Fibroblast of skin of scalp (primary cell): ENCODE measurements at regions not wholly inside any gene's neighbourhood (a gene's known extent, or its start where the extent isn't known, plus 50 kb on each side); places are given as distances from the start of the nearest gene placed in this dataset.

ENCODE experiments used
- DNase-seq: peaks from one replicate; pipeline ENCODE4 v3.0.0-alpha.2; 2013

DNA sequence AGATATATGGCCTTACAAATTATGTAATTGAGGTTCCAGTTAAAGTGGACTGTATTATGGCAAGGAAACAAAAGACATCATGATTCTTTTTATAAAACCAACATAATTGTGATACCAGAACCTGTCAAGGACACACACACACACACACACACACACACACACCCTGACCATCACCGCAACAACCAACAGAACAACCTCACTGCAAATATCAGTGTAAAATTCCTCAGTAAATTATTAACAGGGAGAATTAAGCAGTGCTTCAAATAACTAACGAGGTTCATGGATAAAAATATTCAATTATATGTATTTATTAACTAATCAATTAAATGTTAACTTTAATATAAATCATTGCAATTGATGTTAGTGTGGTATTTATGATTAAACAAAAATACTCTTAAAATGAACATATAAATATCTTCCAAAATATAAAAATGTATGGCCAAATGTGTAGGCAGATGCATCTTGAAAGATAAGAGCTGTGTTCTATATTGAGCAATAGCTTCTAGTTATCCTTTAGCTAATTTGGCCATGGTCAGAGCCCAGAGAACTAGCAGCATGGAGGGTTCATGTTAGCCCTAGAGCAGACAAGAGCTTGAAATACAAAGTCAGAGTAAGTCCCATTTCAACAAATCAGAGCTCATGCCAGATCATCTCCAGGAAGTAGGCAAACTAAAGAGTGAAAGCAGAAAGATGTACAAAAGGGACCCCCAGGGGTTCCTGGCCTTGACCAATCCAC lies 280.5 kb upstream of the ADAMTS16 start:
- no peak for DNase-seq

DNA sequence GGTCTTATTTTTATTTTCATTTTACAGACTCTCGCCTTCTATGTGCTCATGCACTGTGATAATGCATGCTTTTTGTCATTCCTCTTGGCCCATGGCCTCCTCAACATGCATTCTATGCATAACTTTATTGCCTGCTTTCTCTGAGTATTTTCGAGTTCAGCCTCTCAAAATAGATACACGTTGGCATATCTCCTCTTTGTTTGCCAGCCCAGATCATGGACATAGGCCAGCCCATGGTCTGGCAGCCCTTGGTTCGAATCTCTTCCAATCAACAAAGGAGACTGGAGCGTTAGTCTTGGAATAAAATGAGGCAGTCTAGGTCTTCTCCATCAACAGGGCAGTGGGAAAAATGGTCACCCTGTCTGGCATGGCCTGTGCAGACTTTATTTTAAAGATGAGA lies 279.5 kb upstream of the ADAMTS16 start:
- no peak for DNase-seq

DNA sequence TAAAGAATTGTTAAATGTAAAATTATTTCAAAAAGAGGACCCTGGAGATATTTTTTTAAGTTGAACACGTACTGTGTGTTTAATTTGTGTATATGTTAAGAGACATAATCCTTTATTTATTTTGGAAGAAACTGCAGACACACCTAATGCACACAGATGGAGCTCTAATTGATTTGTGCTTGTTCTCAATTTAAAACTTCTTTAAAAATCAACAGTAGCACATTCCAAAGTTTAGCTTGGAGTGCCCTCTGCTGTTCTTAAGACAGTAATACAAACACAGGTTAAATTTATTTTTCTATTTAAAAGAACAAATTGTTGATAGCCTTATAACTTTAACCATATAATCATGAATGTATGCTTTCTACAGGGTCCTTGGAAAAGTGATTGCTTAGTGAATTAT lies 277.6 kb upstream of the ADAMTS16 start:
- peak; percentile 47 for DNase-seq

DNA sequence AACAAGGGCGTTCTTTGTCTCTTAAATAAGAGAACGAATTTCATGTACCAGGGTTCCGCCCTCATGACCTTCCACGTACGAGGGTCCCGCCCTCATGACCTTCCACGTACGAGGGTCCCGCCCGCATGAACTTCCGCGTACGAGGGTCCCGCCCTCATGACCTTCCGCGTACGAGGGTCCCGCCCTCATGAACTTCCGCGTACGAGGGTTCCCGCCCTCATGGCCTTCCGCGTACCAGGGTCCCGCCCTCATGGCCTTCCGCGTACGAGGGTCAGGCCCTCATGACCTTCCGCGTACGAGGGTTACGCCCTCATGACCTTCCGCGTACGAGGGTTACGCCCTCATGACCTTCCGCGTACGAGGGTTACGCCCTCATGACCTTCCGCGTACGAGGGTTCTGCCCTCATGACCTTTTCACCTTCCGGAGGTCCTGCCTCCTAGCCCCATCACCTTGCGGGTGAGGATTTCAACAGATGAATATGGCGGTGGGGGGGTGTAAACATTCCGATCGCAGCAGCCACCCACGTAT lies 273.9 kb upstream of the ADAMTS16 start:
- no peak for DNase-seq

DNA sequence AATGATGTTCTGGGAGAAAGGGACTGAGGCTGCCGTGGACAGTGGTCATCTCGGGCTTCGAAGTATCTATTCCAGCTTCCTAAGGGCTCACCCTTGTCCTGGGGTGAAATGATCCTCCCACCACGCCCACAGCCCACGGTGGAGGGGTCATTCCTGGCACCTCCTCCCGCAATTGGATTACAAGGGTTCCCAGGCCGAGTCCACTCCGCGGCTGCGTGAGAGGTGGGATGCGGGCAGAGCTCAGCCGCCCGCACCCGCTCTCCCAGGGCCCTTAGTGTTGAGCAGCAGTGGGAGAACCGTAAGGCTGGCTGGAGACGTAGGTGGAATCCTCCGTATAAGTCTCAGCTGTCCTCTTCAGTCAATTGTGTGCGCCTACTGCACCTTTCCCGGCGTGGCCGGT lies 273.3 kb upstream of the ADAMTS16 start:
- DNase-seq = no peak

DNA sequence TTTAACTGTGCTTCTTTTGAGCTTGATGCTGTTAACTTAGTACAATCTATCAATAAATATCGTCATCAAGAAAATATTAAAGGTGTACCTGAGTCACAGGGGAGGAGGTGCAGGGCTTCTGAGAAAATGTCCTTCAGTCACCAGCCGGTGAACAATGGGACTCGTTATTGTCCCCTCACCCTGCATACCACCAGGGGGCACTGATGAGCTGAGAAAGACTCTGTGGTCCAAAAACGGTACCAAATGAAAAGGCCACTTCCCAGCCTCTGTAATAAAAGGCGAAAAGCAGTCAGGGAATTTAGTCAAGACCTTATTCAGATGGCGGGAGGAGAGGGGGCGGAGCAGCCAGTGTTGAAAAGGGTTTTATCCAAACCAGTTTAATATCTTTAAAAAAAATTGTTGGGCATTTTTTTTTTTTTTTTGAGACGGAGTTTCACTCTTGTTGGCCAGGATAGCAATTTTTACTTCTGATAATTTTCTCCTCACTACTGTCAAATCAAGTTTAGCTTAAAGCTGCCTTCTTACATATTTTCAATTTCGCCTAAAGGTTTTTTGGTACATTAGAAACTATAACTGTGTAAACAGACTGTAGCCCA lies 271.9 kb upstream of the ADAMTS16 start:
- peak; percentile 44 for DNase-seq

DNA sequence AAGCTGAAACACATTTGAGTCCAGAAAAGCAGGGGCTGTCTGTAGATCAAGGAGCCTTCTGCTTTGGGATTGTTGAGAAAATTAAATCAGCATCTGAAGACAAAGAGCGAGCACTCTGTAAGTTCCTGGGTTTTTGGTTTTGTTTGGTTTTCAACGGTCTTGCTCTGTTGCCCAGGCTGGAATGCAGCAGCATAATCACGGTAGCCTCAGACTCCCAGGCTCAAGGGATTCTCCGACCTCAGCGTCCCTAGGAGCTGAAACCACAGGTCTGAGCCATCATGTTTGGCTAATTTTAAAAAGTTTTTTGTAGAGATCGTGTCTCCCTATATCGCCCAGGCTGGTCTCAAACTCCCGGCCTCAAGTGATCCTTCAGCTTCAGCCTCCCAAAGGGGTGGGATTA lies 266.5 kb upstream of the ADAMTS16 start:
- DNase-seq = no peak

DNA sequence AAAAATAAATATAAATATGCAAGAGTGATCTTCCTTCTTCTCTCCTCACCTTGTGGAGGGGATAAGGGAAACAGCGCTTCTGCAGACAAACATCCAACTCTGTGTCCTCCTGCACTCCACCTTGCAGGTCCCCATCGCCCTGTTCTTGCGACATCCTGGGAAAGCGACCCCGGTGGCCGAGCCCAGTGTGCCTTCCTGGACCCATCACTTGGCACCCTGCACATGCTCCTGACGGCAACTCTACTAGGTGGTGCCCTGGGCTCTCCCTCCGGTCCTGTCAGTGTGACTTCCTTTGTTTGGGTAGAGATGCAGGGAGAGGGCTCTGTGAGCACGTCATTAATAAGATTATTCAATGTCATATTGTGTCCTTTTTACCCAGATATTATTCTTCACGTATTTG lies 266.0 kb upstream of the ADAMTS16 start:
- DNase-seq = no peak

DNA sequence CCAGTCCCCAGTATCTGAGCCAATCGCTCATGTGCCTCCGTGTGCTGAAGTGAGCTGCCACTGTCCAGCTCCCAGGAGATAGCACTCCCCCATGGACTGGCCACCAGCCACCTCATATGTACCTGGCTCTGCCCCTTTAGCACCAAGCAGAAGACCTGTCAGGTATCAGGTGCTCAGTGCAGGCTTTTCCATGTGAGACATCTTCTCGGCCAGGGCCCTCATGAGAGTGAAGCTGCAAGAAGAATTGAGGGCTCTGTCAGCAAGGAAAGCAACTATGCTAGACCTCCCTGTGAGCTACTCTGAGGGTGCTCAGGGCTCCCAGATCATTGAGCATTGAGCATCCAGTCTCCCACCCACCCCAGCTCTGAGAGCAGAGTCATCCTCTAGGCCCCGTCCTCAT lies 264.2 kb upstream of the ADAMTS16 start:
- DNase-seq = no peak

DNA sequence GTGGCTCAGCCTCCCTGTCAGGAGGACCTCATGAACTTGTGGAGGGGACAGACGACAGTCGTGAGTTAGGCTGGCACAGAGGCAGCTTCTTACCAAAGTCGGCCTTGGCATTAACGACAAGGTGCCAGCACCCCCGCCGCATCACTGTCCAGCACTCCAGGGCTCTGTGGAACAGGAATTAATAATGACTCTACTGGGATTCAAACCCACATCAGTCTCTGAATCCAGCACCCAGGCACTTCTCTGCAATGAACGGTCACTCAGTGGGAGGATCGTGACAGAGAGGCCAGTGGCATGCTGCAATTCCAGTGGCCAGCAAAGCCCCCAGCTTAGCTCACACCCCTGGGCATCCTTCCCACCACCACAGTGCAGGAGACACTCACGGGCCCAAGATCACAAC lies 263.3 kb upstream of the ADAMTS16 start:
- no peak for DNase-seq

DNA sequence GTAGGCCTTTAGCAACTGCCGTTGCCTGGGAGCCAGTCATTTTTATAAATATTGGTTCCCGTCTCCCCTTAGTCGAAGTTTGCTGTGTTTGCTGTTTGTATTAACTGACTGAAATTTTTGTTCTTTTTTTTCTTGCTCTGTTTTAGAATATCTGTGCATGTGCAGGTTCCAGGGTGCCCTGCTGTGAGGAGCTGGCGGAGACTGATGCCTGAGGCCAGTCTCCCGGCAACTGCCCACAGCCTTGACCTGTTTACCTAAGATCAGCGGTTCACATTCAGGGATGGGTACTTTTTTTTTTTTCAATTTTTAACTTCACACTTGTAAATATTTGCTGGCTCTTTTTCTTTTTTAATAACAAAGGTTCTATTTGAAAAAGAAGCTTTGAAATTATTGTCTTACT lies 262.6 kb upstream of the ADAMTS16 start:
- DNase-seq = no peak

DNA sequence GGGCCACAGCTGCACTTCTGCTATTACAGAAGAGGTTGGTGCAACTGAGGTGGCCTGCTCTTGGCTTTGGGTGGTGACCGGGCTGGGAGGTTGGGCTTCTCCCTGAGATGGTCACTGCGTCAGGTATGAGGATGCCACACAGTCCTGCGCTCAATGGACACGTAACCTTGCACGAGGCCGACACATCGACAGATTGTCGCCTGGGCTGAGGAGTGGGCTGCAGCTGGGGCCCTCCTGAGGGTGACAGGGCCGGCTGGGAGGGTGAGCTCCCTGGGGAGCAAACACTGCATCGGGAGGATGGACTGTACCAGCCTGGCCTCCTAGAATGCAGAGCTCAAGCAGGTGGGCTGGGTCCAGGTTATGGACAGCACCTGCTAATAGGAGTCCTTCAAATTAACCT lies 261.1 kb upstream of the ADAMTS16 start:
- no peak for DNase-seq

DNA sequence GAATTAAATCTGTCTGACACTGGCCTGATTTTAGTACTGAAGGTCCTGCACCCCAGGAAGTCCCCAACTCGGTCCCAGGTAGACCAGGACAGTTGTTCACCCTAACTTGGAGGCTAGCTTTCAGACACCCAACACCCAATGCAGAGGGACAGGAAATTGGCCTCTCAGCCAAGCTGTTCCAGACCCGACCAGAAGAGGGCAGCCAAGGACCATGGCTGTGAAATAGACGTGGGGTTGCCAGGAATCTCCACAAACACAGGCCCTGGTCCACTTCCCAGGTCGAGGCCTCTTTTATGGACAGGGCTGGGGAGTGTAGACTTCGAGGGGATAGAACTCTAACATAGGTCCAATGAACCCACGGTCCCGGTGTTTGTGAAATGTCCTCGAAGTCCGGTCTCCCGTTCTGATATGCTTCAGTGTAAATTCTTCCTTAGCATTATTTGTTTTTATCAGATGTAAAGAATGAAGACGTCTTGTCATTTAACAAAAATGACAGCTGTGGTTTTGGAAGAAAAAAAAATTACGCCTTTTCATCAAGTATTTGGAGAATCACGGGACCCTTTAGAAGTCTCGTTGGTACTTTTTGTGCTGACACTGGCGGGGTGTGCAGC lies 260.3 kb upstream of the ADAMTS16 start:
- DNase-seq = peak; percentile 71

DNA sequence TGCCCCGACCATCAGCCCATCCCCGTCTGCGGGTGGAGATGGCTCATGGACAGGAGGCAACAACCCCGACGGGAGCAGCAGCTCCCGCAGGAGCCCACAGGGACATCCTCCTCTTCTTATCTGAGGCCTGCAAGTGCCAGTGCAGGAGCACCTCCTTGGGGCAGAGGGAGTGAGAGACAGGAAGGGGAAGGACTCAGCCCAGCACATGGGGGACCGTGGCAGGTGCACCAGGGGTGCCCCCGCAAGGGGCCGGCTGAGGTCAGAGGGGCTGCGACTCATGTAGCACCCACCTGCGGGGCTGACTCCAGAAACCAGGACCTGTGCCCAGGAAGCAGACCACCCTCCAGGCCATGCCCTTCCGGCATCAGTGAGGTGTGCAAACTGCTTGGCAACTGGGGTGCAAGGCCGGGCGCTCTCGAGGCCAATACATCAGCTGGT lies 259.8 kb upstream of the ADAMTS16 start:
- no peak for DNase-seq

DNA sequence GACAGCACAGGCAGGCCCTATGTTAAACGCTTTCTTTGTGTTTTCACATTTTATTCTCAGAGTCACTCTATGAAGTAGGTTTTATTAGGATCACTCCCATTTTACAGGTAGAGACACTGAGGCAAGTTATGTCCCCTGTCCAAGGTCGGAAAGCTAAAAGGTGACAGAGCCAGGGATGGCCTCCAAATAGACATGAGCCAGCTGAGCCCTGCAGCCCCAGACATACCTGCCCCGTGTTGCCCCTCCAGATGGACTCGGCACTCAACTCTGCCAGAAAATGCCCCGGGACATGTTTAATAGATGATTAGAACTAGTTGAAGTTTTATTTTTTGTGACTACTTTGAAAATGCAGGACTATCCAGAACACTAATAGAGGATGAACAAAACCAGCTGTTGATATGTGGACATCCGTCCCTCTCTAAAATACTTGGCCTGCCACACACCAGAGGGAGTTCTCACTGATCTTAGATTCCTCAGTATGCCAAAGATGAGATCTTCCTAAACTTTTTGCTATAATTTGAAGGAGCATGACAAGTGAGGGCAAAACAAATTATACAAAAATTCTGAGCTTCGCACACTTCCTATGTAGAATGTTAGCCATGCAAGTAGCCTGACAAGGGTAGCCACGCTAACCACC lies 258.6 kb upstream of the ADAMTS16 start:
- DNase-seq = no peak

DNA sequence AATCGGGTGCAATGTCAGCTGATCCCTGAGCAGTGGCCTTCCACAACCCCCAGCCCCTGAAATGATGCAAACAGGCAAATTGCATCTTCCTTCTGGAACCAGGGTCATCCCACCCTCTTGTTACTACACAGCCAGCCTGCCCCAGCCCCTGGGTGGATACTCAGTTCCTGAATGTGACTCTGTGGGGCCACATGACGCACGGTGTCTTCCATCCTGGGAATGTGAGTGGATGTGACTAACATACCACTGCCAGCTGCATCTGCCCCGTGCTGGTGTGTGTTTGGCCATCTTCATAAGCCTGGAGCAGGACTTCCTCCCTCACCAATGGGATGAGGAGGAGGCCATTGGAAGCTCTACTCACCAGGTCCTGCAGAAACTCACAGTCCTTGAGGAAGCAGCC lies 257.9 kb upstream of the ADAMTS16 start:
- no peak for DNase-seq

DNA sequence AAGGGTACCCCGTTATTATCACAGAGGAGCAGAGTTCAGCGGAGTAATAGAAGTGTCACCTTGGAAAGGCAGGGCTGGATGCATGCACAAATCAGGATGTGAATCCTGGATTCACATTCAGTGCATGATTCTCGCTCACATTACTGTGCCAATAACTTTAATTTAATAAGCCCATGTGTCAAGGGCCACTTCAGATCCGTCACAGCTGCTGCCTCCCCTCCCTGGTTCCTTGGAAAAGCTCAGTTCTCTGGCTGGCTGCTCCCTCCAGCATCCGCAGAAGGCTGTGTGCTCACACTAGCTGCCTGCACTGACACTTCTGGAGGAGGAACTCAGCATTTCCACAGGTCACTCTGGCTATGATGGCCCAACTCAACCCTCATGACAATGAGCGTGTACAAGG lies 256.8 kb upstream of the ADAMTS16 start:
- no peak for DNase-seq

DNA sequence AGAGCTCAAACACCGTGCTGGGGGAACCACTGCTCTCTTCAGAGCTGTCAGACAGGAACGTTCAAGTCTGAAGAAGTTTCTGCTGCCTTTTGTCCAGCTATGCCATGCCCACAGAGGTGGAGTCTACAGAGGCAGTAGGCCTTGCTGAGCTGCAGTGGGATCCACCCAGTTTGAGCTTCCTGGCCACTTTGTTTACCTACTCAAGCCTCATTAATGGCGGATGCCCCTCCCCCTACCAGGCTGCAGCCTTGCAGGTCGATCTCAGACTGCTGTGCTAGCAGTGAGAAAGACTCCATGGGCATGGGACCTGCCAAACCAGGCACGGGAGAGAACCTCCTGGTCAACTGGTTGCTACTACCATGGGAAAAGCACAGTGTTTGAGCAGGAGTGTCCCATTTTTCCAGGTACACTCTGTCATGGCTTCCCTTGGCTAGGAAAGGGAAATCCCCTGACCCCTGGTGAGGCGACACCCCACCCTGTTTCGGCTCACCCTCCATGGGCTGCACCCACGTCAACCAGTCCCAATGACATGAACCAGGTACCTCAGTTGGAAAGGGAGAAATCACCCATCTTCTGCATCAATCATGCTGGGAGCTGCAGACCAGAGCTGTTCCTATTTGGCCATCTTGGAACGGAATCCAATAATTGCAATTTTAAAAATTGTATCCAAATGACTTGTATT lies 246.9 kb upstream of the ADAMTS16 start:
- no peak for DNase-seq

DNA sequence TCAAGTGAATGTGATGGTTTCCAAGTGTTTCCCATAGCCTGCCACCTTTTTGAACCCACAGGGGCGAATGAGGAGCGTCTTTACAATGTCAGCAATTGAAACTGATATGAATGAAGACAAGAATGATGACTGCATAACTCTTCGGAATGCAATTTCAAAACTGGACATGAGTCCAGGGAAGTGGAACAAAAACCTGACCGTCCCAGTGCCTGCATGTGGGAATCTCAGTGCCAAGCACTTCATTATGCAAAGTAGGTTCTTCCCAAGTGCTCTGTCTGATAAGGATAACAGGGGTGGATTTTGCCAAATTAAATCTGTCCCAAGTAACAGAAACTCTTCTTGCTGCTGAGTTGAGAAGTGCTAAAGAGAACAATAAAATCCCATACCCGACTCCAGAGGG lies 243.8 kb upstream of the ADAMTS16 start:
- DNase-seq = no peak

DNA sequence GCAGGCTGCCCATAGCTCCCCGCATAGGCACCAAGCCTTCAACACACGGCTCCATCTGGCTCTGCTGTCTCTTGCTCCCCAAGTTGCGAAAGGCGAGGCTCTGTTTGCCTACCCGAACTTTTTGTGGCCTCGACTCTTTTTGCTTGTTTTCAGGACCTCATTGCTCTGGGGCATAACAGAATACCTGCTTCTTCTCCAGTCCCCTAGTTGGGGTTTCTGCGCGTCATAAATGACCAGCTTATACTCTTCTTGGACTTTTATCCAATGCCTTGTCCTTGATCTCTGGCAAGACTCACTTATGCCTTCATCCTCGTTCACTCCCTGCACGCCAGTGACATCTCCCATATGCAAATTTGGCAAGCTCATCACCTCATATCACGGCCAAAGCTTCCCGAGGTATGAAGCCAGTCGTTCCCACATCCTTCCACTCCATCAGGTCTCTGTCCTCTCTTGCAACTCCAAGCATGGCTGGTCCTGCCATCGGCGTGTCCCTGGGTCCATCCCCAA lies 238.8 kb upstream of the ADAMTS16 start:
- DNase-seq = no peak

DNA sequence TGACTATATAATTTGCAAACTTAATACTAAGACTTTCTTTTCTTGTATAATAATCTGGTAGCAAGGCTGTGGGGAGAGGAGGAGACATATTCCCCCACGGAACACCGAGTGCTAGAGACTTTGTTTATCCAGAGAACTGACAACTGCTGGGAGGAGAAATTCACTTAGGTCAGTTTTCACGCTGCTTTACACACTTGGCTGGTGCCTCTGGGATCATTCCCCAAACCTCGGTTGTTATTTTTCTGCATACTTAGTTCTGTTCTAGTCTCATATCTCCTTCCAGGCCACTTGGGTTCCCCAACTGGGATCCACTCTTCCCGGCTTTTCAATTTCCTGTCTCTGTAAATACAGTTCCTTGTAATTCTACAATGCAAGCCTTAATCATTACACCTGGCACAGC lies 238.2 kb upstream of the ADAMTS16 start:
- DNase-seq = no peak

DNA sequence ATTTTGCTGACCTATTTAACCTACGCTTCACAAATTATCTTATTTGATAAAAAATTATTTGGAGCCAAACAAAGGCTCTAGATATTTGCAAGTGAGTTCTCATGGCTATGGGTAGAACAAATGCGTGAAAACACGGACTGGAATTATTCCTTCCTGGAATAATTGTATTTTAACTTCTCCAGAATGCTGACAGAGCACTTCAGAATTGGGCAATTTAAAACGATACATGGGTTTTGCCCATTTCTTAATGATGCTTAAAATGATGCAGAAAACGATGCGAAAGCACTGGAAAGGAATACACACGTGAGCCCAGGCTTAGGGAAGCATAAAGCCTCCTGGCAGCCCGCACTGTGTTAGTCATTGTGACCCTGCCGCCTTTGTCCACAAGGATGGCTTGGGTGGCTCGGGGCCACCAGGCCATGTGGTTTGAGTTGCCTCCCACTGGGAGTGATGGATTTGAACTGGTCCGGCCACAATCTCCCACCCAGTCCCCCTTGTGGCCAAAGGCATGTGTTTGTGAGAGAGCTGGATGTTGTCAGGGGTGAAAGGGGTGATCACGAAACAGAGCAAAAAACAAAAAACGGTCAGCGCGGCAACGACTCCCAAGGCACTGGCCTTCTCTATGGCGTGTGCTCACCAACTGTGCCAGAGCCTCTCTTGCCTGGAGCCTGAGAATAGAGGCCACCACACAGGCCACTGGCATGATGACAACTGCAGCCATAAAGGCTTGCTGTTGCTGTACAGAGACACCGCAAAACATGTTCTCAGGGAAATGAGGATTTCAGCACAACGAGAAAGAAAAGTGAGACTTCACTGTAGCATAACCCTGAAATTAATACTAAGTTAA lies 234.2 kb upstream of the ADAMTS16 start:
- DNase-seq = no peak
